Left renal pelvis (tissue), 4 donors: ENCODE measurements at regions not wholly inside any gene's neighbourhood (a gene's known extent, or its start where the extent isn't known, plus 50 kb on each side); places are given as distances from the start of the nearest gene placed in this dataset.
"Not testable (repeated sequence)": the region's sequence is repeated elsewhere in the genome, so short reads cannot be mapped to it uniquely, and the experiment has no call there.

Source experiments
- DNase-seq, 4 donors: peaks; one replicate each; pipeline ENCODE4 v3.0.0-alpha.2; 2013; ENCODE audit warnings: low read depth in 4 of 4, low spot score in 3 of 4

DNA sequence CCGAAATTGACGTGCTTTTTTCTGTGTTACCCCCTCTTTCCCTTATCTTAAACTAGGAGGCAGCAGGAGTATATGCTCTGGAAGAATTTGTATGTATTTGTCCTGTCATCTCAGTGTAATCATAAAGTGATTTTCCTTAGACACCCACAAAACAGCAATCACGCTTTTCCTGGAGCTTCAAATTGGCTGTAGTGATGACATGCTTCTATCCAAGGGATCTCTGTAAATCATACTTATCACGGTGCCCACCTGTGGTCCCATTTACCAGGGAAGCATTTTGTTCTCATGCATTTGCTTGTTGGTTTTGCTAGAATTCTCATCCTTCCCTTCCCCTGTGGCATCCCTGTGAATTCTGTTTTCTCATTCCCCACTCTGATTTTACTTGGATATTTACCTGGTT is 220.8 kb upstream of the THUMPD2 start:
- no peak for DNase-seq

DNA sequence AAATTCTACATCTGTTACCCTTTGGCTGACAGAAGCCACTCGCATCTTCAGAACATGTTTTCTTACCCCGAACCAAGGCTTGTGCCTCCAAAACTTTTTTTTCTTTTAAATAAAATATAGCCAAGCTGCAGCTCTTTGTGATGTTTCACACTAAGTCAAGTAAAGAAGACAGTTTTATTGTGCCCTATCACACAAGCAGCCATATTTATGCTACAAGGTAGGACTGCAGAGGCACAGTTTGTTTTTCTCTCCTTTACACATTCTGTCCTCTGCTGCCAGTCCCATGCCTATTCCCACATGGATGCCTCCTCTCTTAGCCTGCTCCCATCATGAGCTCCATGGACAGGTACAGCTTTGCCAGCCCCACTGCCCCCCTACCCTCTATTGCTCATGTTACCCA is 219.6 kb upstream of the THUMPD2 start:
- peak in 1 of 4 donors; percentile 31 for DNase-seq

DNA sequence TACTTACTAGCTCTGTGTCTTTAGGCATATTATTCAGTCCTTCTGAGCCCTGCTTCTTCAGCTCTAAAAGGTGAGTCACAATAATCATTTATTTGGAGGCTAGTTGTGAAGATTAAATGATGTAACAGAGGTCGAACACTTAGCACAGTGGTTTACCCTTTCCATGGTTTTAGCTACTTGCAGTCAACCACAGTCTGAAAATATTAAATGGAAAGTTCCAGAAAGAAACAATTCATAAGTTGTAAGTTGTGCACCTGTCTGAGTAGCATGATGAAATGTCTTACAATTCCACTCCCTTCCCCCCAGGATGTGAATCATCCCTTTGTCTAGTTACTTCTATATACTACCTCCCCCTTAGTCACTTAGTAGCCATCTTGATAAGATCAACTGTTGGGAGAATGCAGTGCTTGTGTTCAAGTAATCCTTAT is 217.6 kb upstream of the THUMPD2 start:
- DNase-seq, result no peak

DNA sequence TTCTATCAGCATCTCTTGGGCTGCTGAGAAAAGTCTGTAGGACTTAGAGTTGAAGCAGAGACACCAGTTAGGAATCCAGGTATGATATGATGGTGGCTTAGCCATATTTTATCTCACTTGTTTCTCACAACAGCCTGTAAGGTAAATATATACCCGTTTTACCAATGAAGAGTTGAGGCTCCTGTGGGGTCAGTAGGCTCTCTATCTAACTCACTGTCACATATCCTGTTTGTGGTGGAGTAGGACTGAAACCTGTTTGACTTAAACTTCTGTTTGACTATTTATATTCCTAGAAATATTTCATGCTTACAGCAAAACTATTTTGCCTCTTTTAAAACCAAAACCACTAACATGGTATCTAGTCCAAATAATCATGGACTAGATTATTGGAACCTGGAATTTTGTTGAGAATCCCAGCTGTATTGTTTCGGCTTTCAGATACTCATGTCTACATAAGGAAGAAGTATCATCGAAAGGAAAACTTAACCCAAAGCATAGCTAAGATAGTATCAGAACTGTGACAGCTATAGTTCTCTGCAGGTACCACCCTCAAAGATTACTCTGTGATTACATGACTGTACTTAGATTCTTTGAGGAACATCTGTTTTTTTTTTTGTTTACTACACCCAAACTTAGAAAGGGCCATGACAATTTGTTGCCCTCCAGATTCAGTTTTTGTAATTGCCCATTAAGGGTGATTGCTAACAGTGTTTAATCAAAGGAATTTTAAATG is 216.1 kb upstream of the THUMPD2 start:
- DNase-seq, result no peak

DNA sequence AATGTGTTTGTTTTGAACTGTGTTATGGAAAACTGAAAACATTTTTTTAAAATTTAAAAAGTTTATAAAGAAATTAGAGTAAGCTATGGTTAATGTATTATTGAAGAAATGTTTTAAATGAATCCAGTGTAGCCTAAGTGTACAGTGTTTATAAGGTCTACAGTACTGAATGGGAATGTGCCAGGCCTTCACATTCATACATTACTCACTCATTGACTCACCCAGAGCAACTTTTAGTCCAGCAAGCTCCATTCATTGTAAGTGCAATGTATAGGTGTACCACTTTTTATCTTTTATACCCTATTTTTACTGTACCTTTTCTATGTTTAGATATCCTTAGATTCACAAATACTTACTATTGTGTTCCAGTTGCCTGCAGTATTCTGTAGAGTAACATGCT is 215.1 kb upstream of the THUMPD2 start:
- DNase-seq, result no peak

DNA sequence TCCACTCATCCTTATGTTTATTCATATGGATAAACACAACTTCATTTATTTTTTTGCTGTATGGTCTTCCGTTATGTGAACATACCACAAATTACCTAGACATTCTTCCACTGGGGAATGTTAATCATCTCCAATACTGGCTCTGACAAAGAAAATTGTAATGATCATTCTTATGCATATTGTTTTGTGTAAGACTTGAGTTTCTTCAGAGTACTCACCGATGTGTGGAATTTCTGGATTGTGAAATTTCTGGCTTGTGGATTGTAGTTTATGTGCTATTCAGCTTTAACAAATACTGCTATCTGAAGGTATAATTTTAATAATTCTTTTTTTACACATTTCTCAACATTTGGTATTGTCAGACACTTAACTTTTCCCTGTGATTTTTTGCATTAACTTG is 212.2 kb upstream of the THUMPD2 start:
- DNase-seq, result no peak

DNA sequence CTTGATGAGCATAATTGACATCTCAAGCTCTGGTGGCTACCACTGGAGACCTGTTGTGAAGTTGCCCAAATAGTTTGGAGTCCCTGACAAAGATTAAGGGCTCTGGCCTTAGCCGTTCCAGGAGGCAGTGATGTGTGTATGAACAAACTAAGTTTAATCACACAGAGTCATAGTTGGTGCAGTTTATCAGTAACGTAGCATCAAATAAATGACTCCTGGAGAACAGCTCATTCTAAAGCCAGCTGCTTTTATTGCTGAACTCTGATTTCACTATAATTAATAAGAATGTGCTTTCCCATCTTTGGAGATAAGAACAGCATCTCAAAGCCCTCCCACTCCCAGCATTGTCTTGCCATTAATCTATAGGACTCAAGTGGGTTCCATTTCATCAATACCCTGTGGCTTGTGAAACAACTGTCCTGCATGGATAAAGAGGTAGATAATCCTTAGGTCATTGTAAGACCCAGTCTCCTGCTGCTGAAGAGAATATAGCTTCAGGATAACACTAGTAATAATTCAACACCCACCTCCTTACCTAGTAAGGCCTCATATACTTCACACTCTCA is 211.4 kb upstream of the THUMPD2 start:
- no peak for DNase-seq

DNA sequence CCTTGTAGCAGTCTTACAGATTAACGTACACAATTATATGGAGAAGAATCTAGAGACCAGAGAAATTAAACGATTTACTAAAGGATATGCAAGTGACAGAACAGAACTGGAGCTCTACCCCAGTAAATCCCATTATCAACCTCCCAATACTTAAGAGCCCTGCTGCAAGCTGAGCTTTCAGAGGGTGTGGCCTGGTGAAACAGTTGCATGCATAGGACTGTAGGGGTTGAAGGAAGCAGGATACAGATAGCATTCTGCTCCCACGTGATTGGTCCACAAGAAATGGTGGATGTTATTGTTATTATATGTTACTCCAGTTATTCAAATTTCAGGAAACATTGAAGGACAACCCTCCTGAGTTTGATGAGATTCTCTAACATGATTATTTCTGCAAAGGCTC is 210.8 kb upstream of the THUMPD2 start:
- no peak for DNase-seq

DNA sequence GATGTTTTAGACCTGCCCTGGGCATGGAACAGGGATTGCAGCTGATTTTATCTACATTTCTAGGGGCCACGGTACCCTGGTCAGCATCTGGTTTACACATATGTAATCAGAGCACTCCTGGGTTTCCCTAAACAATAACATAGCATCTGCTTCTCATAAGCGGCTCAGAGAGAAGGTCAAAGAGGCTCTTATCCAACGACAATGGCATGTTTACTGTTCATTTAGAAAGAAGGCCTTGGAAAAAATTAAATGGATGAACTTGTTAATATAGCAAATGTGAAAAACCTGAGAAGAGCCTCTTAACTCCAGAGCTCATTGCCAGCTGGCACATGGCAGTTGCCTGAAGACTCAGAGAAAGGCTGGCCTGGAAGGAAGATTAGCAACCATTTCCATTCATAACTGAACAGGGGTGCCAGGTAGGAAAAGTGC is 202.8 kb upstream of the THUMPD2 start:
- DNase-seq, result no peak

DNA sequence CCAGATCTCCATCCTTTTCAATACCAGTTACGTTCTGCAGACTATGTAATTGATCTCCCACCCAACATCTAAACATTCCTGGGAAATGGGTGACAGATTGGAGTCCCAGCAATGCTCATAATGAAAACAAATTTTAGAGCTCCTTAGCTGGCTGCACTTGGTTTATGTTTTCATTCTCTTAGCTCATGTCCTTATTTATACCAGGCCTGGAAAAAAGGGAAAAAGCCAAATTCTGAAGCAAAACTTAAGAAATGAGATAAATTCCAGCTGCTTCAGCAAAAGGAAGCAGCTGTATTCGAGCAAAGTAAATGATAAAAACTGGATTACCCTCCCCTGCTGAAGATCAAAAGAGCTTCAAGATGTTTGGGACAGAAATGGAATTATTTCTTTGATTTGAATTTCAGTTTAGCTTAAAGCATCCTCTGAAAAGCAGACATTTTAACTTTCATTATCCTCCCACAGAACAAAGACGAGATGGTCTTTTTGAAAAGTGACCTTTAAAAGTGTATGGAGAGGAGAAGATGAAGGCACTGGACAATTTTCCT is 196.5 kb upstream of the THUMPD2 start:
- peak in 2 of 4 donors; percentile 6 to 10 for DNase-seq

DNA sequence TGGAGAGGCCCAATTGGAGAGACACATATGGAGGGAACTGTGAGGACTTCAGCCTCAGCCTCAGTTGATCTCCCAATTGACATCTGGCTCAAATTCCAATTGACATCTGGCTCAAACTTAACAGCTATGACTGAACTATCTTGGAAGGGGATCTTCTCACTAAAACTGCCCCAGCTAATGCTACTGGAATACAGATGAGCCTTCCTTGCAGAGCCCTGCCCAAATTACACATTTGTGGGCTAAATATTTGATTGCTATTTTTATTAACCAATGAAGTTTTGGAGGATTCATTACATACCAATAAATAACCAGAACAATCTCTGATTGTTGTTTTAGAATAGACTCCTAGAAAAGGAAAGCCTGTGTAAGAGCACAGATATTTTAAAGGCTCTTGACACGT is 189.0 kb upstream of the THUMPD2 start:
- DNase-seq, result no peak

DNA sequence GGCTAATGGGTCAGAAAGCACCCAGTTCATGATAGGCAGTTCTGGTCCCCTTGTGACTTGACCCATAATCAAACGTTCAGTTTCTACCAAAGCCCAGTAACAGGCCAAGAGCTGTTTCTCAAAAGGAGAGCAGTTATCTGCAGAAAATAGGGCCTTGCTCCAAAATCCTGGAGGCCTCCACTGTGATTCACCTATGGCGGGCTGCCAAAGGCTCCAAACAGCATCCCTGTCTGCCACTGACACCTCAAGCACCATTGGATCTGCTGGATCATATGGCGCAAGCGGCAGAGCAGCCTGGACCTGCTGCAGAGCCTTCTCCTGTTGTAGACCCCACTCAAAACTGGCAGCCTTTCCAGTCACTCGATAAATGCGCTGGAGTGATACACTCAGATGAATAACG is 181.6 kb upstream of the THUMPD2 start:
- DNase-seq, result not testable (repeated sequence)

DNA sequence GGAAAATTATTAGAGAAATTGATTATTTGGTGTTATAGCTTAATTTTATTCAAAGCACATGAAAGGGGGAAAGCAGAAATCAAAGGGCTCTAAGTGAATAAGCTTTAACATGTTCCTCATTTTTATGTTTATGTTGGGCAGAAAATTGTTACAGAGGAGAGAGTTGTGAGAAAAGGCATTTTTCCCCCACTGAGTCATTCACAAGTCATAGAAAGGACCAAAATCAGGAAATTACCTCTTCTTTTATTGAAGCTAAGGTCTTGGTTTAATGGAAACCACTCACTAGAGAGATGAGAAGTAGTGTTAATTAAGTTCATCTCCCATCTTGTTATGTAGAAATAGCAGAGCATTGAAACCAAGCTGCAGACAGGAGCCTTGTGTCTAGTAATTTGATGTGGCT is 175.3 kb upstream of the THUMPD2 start:
- DNase-seq, result no peak

DNA sequence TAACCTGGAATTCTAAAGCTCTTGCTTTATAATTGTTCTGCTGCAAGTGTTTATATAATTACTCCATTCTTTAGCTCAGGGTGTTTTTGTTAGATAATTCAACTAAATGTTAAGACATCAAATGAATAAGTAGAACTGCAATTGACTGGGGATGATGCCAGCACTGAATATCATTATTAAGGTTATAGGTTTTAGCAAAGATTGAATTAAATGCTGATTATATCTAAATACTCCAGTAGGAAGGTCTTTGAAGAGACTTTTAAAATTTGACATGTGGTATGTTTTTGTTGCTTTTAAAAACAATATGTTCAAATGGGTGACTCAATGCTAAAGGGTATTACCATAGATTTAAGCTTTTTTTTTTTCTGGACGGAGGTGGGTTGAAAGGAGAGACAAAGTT is 170.1 kb upstream of the THUMPD2 start:
- DNase-seq, result no peak

DNA sequence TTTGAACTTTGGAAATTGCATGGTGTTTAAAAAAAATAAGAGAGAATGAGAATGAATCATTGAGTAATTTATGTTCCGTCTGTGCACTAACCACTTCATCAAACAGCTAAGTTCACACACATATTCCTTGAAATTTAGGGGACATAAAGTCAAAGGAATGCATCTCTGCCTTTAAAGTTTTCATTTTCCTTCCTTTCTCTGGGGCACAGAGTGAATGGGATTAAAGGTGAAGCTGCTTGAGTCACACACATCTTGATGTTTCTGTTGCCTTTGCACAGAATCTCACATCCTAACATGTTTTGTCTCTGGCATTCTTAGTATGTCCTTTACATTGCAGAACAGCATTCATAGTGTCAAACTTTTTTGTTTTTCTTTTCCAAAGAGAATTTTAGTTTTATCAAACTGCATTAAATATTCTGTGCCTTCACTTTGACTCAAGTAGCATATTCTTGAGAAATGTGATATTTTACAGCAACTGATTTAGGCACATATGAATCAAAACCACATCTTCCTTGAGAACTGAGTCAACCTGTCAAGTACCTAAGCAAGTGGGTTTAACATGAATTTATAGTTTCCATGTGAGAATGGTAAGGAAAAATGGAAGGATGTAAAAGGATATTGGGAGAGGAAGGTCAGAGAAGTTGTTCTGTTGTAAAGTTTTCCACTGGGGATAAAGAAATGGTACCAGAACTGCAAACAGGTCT is 169.1 kb upstream of the THUMPD2 start:
- DNase-seq, result no peak

DNA sequence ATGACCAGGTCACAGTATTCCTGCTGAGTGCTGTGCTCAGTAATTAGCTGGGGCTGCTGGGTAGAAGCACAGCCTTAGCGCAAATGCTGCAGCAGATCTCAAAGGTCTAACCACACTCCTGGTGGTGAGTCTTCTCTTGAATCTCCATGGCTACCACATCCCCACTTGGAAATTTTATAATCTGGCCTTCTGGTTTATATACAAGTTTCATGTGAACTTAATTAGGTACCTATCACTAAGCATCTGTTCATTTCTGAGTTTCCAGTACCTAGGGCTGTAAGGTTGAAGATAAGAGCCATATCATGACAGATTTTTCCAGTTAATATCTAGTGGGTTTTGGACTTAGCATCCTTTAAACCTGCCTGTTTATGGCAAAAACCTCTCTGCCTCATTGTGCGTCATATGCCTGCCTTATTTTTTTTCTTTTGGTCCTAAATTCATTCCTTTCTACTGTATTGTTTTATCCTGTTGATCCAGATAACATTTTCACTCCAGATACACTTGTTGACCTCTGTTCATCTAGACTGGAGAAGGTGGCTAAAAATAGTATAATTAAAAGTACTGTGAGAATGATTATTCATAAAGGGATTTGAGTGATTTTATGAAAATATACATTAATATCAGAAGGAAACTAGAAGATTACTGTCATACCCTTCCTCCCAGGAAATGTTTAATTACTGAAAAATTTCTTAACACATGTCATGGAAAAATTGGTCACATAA is 168.4 kb upstream of the THUMPD2 start:
- no peak for DNase-seq

DNA sequence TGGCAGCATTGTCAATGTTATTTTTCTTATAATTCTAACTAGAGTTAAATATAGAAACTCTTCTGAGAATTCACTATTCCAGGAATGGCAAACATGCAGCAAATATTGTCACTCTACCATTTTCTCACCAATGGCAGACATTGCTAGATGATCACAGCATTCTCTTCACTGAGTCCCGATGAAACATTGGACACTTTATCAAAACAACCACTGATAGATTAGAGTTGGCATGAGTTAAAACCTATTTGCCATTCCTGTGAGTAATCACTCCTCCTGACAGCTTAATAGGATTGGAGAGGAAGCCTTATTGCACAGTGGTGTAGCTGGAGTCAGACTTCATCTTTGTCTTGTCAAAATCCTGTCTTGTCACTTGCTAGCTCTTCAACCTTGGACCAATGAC is 163.9 kb upstream of the THUMPD2 start:
- no peak for DNase-seq

DNA sequence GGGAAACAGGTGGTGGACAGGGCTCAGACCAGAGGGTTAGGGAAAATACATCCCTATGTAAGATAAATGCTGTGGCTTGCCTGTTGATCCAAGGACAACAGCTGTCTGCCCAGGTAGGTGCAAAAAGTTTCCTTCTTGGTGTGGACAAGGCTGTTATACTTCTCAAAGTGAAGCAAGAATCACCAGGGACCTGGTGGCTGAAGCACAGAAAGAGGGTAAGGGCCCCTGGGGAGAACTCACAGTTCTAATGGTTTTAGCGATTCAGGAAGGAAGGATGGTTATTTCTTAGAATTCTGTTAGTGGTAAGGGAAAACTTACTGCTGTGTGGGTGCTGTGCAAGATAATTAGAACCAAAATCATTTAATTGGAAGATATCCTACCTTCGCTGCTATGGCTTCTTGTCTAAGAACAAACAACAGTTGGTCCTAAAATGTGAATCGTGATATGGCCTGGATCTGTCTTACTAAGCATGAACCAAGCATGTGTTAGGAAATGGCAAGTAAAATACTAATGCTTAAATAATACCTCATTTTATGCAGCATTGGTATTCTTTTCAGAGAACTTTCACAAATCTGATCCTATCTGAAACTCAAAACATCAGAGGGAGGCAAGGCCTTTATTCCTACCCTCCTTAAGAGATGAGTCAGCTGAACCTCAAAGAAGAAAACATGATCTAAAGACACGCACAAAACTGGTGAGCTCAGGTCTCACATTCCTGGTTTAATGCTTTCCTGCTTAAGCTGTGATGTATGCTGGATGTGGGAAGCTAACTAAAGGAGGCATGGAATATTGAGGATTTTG is 159.2 kb upstream of the THUMPD2 start:
- no peak for DNase-seq

DNA sequence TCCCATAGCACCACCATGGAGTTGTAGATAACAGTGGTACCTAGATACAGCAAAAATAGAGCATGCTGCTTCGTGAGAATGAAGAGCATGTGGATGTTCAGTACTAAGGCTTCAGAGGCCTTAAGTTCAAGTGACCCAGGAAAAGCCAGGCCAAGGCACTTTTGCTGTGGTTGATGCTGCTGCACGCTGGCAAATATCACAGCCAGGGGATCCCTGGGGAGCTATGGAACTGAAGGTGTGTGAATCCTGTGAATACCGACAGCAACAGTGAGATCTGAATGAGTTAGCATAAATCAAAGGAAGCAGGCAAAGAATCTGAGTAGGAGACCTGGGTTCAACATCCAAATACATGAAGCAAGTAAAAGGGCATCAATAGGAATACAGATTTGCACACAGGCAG is 158.6 kb upstream of the THUMPD2 start:
- no peak for DNase-seq

DNA sequence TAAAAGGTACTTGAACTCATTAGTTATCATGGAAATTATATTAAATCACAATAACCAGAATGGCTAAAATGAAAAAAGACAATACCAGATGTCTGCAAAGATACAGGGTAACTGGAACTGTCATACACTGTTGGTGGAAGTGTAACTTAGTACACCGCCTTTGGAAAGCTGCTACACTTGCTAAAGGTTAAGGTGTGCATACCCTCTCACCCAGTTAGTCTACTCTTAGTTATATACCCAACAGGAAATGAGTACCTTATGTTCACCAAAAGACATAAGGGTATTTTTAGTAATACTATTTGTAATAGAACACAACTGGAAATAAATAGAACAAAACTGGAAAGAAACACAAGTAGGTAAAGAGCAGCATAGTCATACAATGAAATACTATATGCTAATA is 155.8 kb upstream of the THUMPD2 start:
- no peak for DNase-seq
